ENCODE measurements at regions not wholly inside any gene's neighbourhood (a gene's known extent, or its start where the extent isn't known, plus 50 kb on each side); places are given as distances from the start of the nearest gene placed in this dataset.
A peak's percentile ranks its signal among the peaks of the same experiment; 100 is the strongest.
"Not testable (repeated sequence)": the region's sequence is repeated elsewhere in the genome, so short reads cannot be mapped to it uniquely, and the experiment has no call there.

DNA sequence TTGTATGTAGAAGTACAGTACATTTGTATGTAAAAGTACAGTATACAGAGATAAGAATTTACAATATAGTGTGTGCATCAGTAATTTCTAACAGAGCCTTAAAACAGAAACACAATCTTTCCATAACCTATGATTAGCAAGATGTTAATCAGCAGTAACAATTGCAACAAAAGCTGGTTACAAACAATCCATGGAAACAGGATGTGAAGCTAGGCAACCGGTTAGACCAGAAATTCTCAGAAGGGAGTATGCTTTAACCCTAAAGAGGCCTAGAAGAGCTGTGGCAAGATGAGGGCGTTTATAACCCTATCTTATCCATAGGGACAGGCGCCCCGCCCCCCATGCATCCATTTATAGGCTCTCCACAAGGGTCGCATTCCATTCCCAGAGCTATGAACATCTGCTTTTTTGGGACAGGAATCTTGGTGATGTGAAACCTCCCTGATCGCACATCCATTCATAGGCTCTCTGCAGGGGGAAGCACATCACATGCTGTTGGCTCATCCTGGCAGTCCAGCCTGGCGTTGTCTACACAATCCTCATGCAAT is 180.3 kb downstream of the PDGFRA start:
- H3K18ac ChIP-seq (ENCODE audit: low read length); H3K9ac ChIP-seq (ENCODE audit: low read length); H2BK15ac ChIP-seq (replicated peaks; ENCODE audit: low read depth); H3K27me3 ChIP-seq (ENCODE audit: insufficient read depth, low read length, poor library complexity); H2BK5ac ChIP-seq (ENCODE audit: low read length); H3K23ac ChIP-seq (ENCODE audit: low read length); H4K8ac ChIP-seq (ENCODE audit: low read depth, low read length); H3K56ac ChIP-seq (ENCODE audit: low read length); H2BK120ac ChIP-seq (ENCODE audit: low read depth, low read length); H3K4me3 ChIP-seq (ENCODE audit: low read length); H3K4me2 ChIP-seq (ENCODE audit: low read length); H3K79me1 ChIP-seq (ENCODE audit: low read length); H3K27ac ChIP-seq (ENCODE audit: low read depth, low read length); H3K36me3 ChIP-seq (ENCODE audit: control insufficient read depth, insufficient read depth, low read length); H4K5ac ChIP-seq (ENCODE audit: low read length); H3K79me2 ChIP-seq (ENCODE audit: control insufficient read depth, insufficient read depth, low read length); H3K4ac ChIP-seq (ENCODE audit: low read depth, low read length); H3K4me1 ChIP-seq (ENCODE audit: control insufficient read depth, low read depth, low read length); H2AK5ac ChIP-seq (ENCODE audit: low read length): not testable (repeated sequence)
- peak; percentile 37 for DNase-seq
- WGBS (ENCODE audit: extremely low coverage, insufficient coverage, low lambda C conversion rate): no CpG with 5 or more reads among the region's 7 CpGs

- H4K8ac ChIP-seq (ENCODE audit: low read depth, low read length): no peak overlapping the region
- no peak overlapping the region for H2BK5ac ChIP-seq (ENCODE audit: low read length)
- H3K79me1 ChIP-seq (ENCODE audit: low read length): no peaks in the 10 kb centered on the region
- H3K27me3 ChIP-seq (ENCODE audit: insufficient read depth, low read length, poor library complexity): no peaks in the 10 kb centered on the region
- no peak overlapping the region for H4K5ac ChIP-seq (ENCODE audit: low read length)
- H3K79me2 ChIP-seq (ENCODE audit: control insufficient read depth, insufficient read depth, low read length): no peaks in the 10 kb centered on the region
- no peak overlapping the region for H3K23ac ChIP-seq (ENCODE audit: low read length)
- H3K27ac ChIP-seq (ENCODE audit: low read depth, low read length): no peak overlapping the region
- no peak overlapping the region for H2BK120ac ChIP-seq (ENCODE audit: low read depth, low read length)
- no peak overlapping the region for H3K18ac ChIP-seq (ENCODE audit: low read length)
- no peak overlapping the region for H3K4me3 ChIP-seq (ENCODE audit: low read length)
- no peak overlapping the region for H3K4me2 ChIP-seq (ENCODE audit: low read length)
- H3K56ac ChIP-seq (ENCODE audit: low read length): no peak overlapping the region
- no peaks in the 10 kb centered on the region for H3K36me3 ChIP-seq (ENCODE audit: control insufficient read depth, insufficient read depth, low read length)
- no peak overlapping the region for H3K4ac ChIP-seq (ENCODE audit: low read depth, low read length)
- no peak overlapping the region for H2BK15ac ChIP-seq (replicated peaks; ENCODE audit: low read depth)
- DNase-seq: no peak
- H3K9ac ChIP-seq (ENCODE audit: low read length): no peak overlapping the region
- H2AK5ac ChIP-seq (ENCODE audit: low read length): no peak overlapping the region
- H3K4me1 ChIP-seq (ENCODE audit: control insufficient read depth, low read depth, low read length): no peaks in the 10 kb centered on the region
These were observed 185.5 kb downstream of the PDGFRA start for GRCh38 chr4:54414545-54414944.

DNA sequence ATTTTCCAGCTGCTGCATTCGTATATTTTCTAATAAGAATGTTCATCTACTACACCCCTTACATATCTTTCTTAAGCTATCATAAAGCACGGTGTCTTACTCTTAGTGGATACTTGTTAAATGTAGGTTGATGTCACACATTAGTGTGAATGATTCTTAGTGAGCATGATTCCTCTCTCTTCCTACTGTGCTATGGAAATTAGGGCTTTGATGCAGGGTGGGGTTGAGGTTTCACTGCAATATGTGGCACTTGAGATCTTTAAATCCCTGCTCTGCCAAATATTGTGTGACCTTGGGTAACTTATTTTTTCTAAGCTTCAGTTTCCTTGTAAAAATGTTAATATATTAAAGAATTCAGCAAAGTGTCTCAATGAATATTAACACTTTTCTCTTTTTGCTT is 188.4 kb downstream of the PDGFRA start:
- H3K4me1 ChIP-seq (ENCODE audit: control insufficient read depth, low read depth, low read length): no peaks in the 10 kb centered on the region
- H4K8ac ChIP-seq (ENCODE audit: low read depth, low read length): no peak overlapping the region
- no peak overlapping the region for H2BK120ac ChIP-seq (ENCODE audit: low read depth, low read length)
- no peaks in the 10 kb centered on the region for H3K79me2 ChIP-seq (ENCODE audit: control insufficient read depth, insufficient read depth, low read length)
- DNase-seq: no peak
- H4K5ac ChIP-seq (ENCODE audit: low read length): no peak overlapping the region
- no peaks in the 10 kb centered on the region for H3K27me3 ChIP-seq (ENCODE audit: insufficient read depth, low read length, poor library complexity)
- H2AK5ac ChIP-seq (ENCODE audit: low read length): no peak overlapping the region
- H2BK15ac ChIP-seq (replicated peaks; ENCODE audit: low read depth): no peak overlapping the region
- no peak overlapping the region for H3K4ac ChIP-seq (ENCODE audit: low read depth, low read length)
- H3K9ac ChIP-seq (ENCODE audit: low read length): no peak overlapping the region
- no peak overlapping the region for H3K18ac ChIP-seq (ENCODE audit: low read length)
- H3K23ac ChIP-seq (ENCODE audit: low read length): no peak overlapping the region
- no peaks in the 10 kb centered on the region for H3K79me1 ChIP-seq (ENCODE audit: low read length)
- no peak overlapping the region for H3K27ac ChIP-seq (ENCODE audit: low read depth, low read length)
- no peak overlapping the region for H3K4me3 ChIP-seq (ENCODE audit: low read length)
- H3K56ac ChIP-seq (ENCODE audit: low read length): no peak overlapping the region
- H3K4me2 ChIP-seq (ENCODE audit: low read length): no peak overlapping the region
- WGBS (ENCODE audit: extremely low coverage, insufficient coverage, low lambda C conversion rate): no CpG with 5 or more reads among the region's 2 CpGs
- H3K36me3 ChIP-seq (ENCODE audit: control insufficient read depth, insufficient read depth, low read length): no peaks in the 10 kb centered on the region
- H2BK5ac ChIP-seq (ENCODE audit: low read length): no peak overlapping the region

GRCh38 chr4:54418468-54418867 is 189.4 kb downstream of the PDGFRA start:
- no peaks in the 10 kb centered on the region for H3K36me3 ChIP-seq (ENCODE audit: control insufficient read depth, insufficient read depth, low read length)
- no peaks in the 10 kb centered on the region for H3K27me3 ChIP-seq (ENCODE audit: insufficient read depth, low read length, poor library complexity)
- H3K79me2 ChIP-seq (ENCODE audit: control insufficient read depth, insufficient read depth, low read length): no peaks in the 10 kb centered on the region
- no peak overlapping the region for H3K4me3 ChIP-seq (ENCODE audit: low read length)
- no peak overlapping the region for H3K4ac ChIP-seq (ENCODE audit: low read depth, low read length)
- H3K9ac ChIP-seq (ENCODE audit: low read length): no peak overlapping the region
- H3K4me2 ChIP-seq (ENCODE audit: low read length): no peak overlapping the region
- no peak overlapping the region for H3K23ac ChIP-seq (ENCODE audit: low read length)
- H3K56ac ChIP-seq (ENCODE audit: low read length): no peak overlapping the region
- H2BK5ac ChIP-seq (ENCODE audit: low read length): no peak overlapping the region
- H3K18ac ChIP-seq (ENCODE audit: low read length): no peak overlapping the region
- no CpG with 5 or more reads among the region's 5 CpGs for WGBS (ENCODE audit: extremely low coverage, insufficient coverage, low lambda C conversion rate)
- no peak overlapping the region for H4K8ac ChIP-seq (ENCODE audit: low read depth, low read length)
- no peak overlapping the region for H2BK120ac ChIP-seq (ENCODE audit: low read depth, low read length)
- H2BK15ac ChIP-seq (replicated peaks; ENCODE audit: low read depth): no peak overlapping the region
- H2AK5ac ChIP-seq (ENCODE audit: low read length): no peak overlapping the region
- no peaks in the 10 kb centered on the region for H3K4me1 ChIP-seq (ENCODE audit: control insufficient read depth, low read depth, low read length)
- no peak for DNase-seq
- no peaks in the 10 kb centered on the region for H3K79me1 ChIP-seq (ENCODE audit: low read length)
- H3K27ac ChIP-seq (ENCODE audit: low read depth, low read length): no peak overlapping the region
- no peak overlapping the region for H4K5ac ChIP-seq (ENCODE audit: low read length)

GRCh38 chr4:54423066-54423465 is 194.0 kb downstream of the PDGFRA start:
- Histone ChIP-seq H3K36me3 (ENCODE audit: control insufficient read depth, insufficient read depth, low read length) (no peaks in the 10 kb centered on the region), H4K8ac (ENCODE audit: low read depth, low read length) (no peak overlapping the region), H4K5ac (ENCODE audit: low read length) (no peak overlapping the region), H3K79me2 (ENCODE audit: control insufficient read depth, insufficient read depth, low read length) (no peaks in the 10 kb centered on the region), H3K4ac (ENCODE audit: low read depth, low read length) (no peak overlapping the region), H2BK5ac (ENCODE audit: low read length) (no peak overlapping the region), H2AK5ac (ENCODE audit: low read length) (no peak overlapping the region), H3K4me2 (ENCODE audit: low read length) (no peak overlapping the region), H3K18ac (ENCODE audit: low read length) (no peak overlapping the region), H3K56ac (ENCODE audit: low read length) (no peak overlapping the region), H2BK15ac (replicated peaks; ENCODE audit: low read depth) (no peak overlapping the region), H3K9ac (ENCODE audit: low read length) (no peak overlapping the region), H3K4me3 (ENCODE audit: low read length) (no peak overlapping the region), H3K27ac (ENCODE audit: low read depth, low read length) (no peak overlapping the region), H3K23ac (ENCODE audit: low read length) (no peak overlapping the region), H3K4me1 (ENCODE audit: control insufficient read depth, low read depth, low read length) (no peaks in the 10 kb centered on the region), H3K79me1 (ENCODE audit: low read length) (no peaks in the 10 kb centered on the region), H2BK120ac (ENCODE audit: low read depth, low read length) (no peak overlapping the region), H3K27me3 (ENCODE audit: insufficient read depth, low read length, poor library complexity) (no peaks in the 10 kb centered on the region)
- no CpG with 5 or more reads among the region's 1 CpG for WGBS (ENCODE audit: extremely low coverage, insufficient coverage, low lambda C conversion rate)
- DNase-seq: no peak

DNA sequence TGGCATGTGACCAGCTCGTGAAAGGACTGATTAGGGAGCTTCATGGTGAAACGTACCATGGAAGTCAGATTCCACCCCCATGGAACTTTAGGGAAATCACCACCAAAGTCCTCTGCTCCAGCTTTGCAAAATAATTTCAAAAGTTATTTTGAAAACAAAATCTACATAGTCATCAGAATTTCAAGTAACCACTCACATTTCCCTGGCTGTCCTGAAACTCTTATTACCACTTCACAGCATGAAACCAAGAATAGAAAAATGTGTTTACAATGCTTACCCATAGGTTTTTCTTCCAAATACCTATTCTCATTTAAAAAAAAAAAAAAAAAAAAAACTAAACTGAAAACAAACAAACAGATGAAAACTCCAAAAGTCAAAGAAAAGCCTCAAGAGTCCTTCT is 198.7 kb downstream of the PDGFRA start:
- Histone ChIP-seq H3K4me2 (ENCODE audit: low read length) (no peak overlapping the region), H3K4ac (ENCODE audit: low read depth, low read length) (no peak overlapping the region), H2AK5ac (ENCODE audit: low read length) (no peak overlapping the region), H3K56ac (ENCODE audit: low read length) (no peak overlapping the region), H2BK15ac (replicated peaks; ENCODE audit: low read depth) (no peak overlapping the region), H3K27me3 (ENCODE audit: insufficient read depth, low read length, poor library complexity) (no peaks in the 10 kb centered on the region), H4K5ac (ENCODE audit: low read length) (no peak overlapping the region), H2BK5ac (ENCODE audit: low read length) (no peak overlapping the region), H3K4me1 (ENCODE audit: control insufficient read depth, low read depth, low read length) (no peaks in the 10 kb centered on the region), H3K79me2 (ENCODE audit: control insufficient read depth, insufficient read depth, low read length) (no peaks in the 10 kb centered on the region), H3K79me1 (ENCODE audit: low read length) (no peaks in the 10 kb centered on the region), H3K9ac (ENCODE audit: low read length) (no peak overlapping the region), H4K8ac (ENCODE audit: low read depth, low read length) (no peak overlapping the region), H3K4me3 (ENCODE audit: low read length) (no peak overlapping the region), H3K18ac (ENCODE audit: low read length) (no peak overlapping the region), H2BK120ac (ENCODE audit: low read depth, low read length) (no peak overlapping the region), H3K27ac (ENCODE audit: low read depth, low read length) (no peak overlapping the region), H3K23ac (ENCODE audit: low read length) (no peak overlapping the region), H3K36me3 (ENCODE audit: control insufficient read depth, insufficient read depth, low read length) (no peaks in the 10 kb centered on the region)
- no peak for DNase-seq
- no CpG with 5 or more reads among the region's 2 CpGs for WGBS (ENCODE audit: extremely low coverage, insufficient coverage, low lambda C conversion rate)
